GM12891 (cell line): ENCODE measurements at regions not wholly inside any gene's neighbourhood (a gene's known extent, or its start where the extent isn't known, plus 50 kb on each side); places are given as distances from the start of the nearest gene placed in this dataset.

ENCODE experiments used
- PAX5 ChIP-seq: IDR thresholded peaks from 2 replicates; pipeline ENCODE4 v1.6.1; 2011; ENCODE audit warnings: low read length, moderate library complexity, mild to moderate bottlenecking; ENCODE audit not compliant: insufficient read depth, severe bottlenecking
- POLR2AphosphoS5 ChIP-seq: IDR thresholded peaks from 2 replicates; pipeline ENCODE4 v1.6.1; 2011; ENCODE audit warnings: low read depth, low read length, control low read depth

GRCh38 chr1:68586766-68587165 is 89.9 kb upstream of the DEPDC1 start:
- no peak for TF ChIP-seq POLR2AphosphoS5
- TF ChIP-seq PAX5: no peak
